SHP77 treated with DMSO at 0.1 percent for 48 hours (cell line): ENCODE measurements at regions not wholly inside any gene's neighbourhood (a gene's known extent, or its start where the extent isn't known, plus 50 kb on each side); places are given as distances from the start of the nearest gene placed in this dataset.
"Not testable (repeated sequence)": the region's sequence is repeated elsewhere in the genome, so short reads cannot be mapped to it uniquely, and the experiment has no call there.

ENCODE experiments used
- DNase-seq: peaks from one replicate; lab custom pipeline; 2025; lab: John Stamatoyannopoulos, UW

DNA sequence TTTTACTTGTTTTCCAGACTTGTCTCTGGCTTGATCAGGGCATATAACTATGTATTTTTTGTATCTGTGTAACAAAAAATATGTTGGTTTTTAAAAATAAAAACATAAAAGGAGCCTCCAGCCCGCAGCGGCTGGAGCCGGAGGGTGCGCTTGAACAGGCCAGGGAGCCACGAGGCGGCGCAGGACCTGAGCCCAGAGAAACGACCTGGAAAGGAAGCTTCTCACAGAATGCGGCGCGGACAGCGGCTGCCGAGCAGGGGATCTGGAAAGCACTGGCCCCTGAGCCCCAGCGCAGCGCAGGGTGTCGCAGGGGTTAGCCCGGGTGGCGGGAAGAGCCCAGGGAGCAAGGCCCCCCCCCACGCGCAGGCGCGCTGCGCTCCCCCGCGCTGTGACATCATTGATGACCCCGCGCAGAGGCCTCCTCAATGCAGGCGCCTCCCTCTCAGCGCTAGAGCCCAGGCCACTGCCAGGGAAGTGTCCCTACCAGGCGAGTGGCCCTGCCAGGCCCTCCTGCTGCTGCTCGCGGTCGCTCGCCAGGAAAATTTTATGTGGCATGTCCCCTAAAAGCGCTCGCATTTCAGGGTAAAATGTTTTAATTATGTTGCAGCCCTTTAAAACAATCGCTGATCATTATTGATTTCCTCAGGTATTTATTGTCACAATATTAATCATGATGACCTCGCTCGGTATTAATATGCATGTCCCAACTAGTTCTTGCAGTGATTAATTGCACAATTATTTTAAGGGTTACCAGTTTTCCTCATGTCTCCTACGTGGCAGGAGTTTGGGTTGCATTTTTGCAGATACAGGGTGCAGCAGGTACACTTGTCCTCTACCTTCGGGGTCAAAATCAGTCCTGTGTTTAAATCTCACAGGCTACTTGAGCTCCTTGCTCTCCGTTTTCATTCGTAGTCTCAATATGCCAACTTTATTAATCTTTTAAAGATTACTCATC lies 134.2 kb downstream of the USP22 start:
- DNase-seq, result peak; percentile 87

DNA sequence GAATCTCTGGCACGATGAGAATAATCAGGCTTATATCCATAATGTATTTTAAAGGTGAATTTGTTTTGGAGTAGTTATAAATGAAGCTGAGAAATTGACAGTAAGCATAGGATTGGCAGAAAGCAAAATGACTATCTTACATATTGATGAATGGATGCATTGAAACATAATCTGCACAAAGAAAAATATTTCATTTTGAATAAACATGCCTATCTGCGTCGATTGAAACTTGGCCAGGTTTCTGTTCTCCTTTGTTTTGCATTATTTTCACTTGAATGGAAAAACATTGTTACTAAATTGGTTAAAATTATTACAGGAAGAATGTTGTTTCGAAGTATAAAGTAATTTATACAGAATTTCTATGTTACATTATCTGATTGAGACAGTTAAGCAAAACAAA lies 128.2 kb downstream of the USP22 start:
- no peak for DNase-seq

DNA sequence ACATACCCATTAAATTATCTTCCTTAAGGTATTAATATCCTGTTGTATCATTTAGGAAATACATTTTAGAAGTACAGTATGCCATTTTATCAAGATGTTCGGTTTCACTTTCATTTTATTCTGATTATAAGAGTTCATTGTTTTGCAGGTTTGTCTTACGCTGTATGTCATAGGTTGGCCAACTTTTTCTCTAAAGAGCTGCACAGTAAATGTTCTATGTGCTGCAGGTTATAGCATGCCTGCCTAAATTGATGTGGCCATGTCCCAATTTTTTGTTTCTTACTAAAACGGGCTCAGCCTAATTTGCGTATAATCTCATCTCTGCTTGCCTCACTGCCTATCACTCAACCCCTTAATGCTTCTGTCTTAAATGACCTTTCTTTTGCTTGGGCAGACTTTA lies 126.4 kb downstream of the USP22 start:
- no peak for DNase-seq

DNA sequence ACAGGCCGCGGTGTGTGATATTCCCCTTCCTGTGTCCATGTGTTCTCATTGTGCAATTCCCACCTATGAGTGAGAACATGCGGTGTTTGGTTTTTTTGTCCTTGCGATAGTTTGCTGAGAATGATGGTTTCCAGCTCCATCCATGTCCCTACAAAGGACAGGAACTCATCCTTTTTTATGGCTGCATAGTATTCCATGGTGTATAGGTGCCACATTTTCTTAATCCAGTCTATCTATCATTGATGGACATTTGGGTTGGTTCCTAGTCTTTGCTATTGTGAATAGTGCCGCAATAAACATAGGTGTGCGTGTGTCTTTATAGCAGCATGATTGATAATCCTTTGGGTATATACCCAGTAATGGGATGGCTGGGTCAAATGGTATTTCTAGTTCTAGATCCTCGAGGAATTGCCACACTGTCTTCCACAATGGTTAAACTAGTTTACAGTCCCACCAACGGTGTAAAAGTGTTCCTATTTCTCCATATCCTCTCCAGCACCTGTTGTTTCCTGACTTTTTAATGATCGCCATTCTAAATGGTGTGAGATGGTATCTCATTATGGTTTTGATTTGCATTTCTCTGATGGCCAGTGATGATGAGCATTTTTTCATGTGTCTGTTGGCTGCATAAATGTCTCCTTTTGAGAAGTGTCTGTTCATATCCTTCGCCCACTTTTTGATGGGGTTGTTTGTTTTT lies 125.1 kb downstream of the USP22 start:
- DNase-seq, result not testable (repeated sequence)

DNA sequence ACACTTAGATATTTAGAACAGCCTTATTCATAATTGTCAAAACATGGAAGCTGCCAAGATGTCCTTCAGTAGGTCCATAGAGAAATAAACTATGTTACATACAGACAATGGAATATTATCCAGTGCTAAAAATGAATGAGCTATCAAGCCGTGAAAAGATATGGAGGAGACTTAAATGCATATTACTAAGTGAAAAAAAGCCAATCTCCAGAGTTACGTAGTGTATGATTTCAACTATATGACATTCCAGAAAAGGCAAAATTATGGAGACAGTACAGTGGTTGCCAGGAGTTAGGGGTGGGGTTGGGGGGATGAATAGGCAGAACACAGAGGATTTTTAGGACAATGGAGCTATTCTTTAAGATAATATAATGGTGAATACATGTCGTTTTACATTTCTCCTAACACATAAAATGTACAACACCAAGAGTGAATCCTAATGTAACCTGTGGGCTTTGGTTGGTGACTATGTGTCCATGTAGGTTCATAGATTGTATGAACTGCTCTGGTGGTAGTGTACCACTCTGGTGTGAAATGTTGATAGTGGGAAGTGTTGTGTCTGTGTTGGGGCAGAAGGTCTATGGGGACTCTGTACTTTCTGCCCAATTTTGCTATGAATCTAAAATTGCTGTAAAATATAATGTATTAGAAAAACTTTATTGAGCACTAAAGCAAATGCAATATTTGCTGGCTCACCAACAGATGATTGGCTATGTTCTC lies 122.6 kb downstream of the USP22 start:
- DNase-seq, result no peak

DNA sequence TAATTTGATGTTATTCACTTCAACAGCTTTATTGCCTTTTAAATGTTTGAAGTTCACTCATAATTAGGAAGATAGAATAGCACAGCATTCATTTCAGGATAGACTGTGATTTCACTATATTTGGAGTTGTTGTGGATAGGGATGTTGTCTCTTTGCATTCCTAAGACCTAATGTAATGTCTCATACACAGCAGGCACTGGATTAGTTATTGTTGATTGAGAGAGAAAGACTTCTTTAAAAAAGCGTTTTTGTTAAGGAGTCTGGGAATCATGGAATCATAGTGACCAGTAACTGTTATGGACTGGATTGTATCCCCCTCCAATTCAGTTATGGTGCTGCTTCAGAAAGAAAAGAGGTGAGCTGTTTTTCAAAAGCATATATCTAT lies 122.0 kb downstream of the USP22 start:
- no peak for DNase-seq

DNA sequence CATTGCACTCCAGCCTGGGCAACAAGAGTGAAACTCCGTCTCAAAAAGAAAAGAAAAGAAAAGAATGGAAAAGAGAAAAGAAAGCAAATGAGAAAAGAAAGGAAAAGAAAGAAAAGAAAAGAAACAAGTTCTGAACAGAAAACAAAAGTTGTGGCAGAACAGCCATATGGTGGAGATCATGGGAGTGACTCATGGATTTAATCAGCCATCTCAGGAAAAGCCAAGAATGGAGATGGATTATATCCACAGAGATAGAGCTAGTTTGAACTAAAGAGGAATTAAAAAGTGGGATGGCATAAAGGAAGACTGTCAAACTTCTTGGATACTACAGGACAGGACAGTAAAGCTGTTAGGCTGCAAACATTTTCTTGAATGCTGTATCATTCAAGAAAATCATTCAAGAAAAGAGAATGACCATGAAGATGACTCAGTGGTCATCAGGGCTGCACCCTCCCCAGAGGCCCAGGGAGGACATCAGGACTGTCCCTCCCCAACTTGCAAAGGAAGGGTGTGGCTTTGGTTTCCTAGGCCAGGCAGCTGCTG lies 120.6 kb downstream of the USP22 start:
- no peak for DNase-seq

DNA sequence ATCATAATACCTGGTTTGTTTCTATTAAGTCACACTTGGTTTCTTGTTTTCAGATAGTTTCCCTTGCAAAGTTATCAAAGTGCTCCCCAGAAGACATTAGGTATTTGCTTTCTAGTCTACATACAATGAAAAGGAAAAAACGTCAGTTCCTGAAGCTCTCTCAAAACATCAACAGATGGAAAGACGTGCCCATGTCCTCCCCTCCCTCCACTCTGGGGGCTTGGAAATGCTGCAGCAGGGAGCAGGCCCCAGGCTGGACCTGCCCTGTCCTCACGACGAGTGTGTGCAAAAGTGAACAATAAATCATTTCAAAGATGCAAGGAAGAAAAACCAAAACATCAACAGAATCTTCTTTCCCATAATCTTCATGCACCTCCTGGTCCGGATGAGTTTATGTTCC lies 118.5 kb downstream of the USP22 start:
- DNase-seq, result no peak

DNA sequence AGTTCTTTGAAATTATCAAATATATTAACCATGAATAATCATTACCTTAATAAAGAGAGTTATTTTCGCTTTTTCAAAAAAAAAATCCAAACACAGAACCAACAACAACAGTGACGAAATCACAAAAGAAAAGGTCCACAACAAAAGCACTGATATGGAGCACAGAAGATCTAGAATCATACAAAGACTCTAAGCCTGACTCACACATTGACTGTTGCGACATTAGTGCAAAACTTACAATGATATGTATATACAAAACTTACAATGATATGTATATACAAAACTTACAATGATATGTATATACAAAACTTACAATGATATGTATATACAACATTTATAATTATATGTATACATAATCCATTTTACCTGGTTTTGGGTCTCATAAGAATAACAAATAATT lies 117.7 kb downstream of the USP22 start:
- no peak for DNase-seq

DNA sequence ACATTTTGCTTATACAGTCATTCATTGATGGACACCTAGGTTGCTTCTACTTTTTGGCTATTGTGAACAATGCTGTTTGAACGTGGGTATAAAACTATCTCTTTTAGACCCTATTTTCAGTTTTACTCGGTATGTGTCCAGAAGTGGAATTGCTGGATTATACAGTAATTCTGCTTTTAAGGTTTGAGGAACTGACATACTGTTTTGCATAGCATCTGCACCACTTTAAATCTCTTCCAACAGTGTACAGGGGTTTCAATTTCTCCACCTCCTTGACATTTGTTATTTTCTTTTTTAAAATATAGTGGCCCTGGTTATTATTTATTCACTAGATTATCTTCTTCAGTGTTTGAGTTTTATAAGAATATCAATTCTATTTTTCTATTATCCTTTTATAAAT lies 116.9 kb downstream of the USP22 start:
- no peak for DNase-seq

DNA sequence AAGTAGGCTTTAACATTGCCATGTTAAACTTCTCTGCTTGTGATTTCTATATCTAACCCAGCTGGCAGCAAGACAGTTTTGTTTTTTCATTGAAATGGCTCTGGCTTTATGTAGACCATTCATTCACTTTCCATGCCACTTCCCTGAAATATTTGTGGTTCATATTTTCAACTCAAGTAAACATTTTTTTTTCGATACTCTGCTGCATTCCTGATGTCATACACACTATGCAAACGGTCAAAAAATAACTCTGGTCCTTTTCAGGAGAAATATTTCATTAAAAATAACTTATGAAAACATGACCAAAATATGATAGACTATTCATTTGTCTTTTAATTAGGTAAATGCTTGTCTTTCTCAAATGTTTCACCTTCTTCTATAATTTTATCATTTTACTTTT lies 116.3 kb downstream of the USP22 start:
- no peak for DNase-seq

DNA sequence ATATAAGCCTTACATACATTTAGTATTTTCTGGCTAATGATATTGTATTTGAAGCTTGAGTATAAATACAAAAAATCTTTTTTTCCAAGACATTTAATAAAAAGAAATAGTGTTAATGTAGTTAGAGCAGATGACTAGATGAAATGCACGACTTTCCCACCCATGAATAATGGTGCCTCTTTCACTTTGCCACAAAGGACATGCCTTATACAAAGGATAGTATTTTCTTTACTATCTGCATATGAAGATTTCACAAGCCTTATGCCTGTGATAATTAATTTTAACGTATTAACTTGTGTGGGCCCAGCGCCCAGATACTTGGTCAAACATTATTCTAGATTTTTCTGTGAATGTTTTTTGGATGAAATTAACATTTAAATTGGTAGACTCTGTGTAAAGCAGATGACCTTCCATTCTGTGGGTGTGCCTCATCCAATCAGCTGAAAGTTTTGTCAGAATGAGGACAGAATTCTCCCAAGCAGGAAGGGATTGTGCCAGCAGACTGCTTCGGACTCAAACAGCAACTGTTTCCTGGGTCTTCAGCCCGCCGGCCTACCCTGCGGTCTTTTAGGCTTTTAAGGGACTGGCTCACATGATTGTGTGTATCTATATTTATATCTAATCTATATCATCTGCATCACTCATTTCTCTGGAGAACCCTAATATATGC lies 115.4 kb downstream of the USP22 start:
- DNase-seq, result no peak

DNA sequence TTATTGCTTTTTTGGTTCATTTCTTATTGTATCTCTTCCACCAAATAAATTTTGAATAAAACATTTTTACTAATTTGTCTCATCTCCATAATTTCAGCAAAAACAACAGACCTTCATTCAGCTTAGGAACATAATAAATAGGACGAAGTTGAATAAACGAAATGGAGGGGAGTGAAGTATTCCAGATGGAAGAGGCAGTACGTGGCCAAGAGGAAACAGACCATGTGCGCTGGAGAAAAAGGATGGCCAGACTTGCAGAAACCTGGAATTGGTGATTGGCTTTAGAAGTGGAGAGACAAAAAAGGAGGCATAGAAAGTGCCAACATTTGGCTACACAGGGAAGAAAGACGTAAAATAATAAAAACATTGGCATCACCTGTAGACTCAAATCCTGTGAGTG lies 113.5 kb downstream of the USP22 start:
- DNase-seq, result no peak

DNA sequence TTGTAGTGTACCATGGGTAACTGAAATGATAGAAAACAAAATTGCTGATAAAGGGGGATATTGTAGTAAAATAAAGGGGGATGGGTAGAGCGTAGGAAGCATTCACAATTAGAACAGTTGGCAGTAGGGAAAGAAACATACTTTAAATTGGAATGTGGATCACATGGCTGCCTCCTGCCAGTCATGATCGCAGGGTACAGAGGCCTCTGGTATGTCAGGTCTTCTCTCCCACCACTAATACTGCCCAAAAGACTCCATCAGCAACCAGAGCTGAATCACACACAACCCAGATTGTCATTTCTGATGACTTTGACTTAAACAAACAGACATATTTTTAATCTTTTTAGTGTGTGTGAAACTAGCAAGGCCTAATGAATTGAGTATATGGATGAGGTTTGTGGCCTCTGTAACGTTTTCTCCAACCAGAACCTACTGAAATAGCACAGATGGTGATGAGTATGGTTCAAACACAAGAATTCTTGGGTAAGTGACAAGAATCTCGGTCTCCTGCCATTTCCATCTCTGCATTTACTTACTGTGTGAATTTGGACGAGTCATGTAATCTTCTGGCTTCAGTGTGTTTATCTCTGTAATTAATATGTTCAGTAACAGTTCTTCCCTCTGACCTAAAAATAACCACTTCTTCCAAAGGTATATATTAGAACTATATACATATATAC lies 112.6 kb downstream of the USP22 start:
- no peak for DNase-seq

DNA sequence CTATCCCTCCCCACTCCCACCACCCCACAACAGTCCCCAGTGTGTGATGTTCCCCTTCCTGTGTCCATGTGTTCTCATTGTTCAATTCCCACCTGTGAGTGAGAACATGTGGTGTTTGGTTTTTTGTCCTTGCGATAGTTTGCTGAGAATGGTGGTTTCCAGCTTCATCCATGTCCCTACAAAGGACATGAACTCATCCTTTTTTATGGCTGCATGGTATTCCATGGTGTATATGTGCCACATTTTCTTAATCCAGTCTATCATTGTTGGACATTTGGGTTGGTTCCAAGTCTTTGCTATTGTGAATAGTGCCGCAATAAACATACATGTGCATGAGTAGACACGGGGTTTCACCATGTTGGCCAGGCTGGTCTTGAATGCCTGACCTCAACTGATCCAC lies 109.8 kb downstream of the USP22 start:
- DNase-seq, result not testable (repeated sequence)

DNA sequence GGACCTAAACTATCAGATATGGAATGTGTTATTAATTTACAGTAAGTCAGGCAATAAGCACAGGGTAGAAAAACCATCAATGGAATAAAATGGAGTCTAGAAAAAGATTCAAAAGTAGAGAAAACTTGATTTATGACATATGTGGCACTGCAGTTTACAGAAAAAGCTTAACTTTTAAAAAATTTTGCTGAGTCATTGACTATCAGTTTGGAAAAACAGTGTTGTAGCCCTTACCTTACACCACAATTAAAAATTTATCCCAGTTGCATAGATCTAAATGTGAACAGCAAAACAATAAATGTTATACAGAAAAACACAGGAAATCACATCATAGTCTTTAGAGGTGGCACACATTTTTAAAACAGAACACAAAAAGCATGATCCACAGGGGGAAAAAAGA lies 108.5 kb downstream of the USP22 start:
- DNase-seq, result no peak

DNA sequence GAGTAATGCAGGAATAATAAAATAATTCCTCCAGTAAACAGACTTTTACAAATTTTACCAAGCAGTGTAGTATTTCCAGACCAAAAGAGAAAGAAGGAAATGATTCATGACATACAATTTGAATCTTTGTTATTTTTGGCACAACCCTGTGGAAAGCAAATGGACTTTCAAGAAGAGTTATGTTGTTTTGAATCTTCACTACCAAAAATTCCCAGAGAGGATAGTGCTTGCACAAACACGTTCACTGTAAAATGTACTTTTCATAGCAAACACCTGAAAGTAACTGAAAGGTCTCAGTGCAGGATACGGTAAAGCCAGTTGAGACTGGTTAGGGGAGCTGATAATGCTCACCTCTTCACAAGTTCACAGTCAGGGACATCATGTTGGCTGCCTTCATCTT lies 107.1 kb downstream of the USP22 start:
- DNase-seq, result peak; percentile 31

DNA sequence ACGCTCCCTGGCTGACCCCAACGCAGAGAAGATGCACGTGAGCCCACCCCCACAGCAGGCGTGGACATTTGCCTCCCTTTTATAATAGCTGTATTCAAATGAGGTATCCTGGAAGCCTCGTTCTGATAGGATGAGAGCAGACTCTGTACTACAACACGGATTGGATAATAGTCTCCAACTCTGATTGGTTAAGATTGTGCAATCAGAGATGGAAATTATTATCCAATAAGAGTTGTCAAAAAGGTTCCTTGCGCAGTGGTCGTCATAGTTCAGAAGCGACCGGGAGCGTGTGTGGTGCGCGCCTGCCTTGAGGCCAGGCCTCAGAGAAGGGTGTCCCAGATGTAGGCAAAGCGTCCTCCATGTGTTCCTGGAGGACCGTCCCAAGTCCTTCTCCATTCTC lies 104.6 kb downstream of the USP22 start:
- no peak for DNase-seq

DNA sequence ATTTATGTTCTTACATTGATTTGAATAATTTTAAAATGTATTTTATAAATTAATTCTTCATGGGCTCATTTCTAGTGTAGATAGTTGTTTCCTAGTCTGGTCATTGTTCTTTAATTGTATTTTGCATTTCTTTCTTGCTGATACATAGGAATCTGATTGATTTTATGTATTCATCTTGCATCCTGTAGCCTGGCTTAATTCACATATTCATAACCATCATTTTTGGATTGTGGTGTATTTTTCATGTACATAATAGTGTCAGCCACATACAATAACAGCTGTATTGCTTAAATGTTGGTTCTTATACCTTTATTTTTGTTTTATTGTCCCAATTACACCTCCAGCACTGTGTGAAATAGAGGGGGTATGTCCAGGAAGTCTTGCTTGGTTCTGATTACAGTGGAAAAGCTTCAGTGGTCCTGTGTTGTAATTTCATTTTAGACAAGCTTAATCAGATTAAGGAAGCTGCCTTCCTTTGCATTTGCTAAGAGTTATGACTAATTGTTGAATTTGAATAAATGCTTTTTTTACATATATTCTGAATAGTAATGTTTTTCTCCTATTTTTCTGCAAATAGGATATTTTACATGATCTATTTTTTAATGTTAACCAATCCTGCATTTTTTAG lies 103.7 kb downstream of the USP22 start:
- DNase-seq, result no peak

DNA sequence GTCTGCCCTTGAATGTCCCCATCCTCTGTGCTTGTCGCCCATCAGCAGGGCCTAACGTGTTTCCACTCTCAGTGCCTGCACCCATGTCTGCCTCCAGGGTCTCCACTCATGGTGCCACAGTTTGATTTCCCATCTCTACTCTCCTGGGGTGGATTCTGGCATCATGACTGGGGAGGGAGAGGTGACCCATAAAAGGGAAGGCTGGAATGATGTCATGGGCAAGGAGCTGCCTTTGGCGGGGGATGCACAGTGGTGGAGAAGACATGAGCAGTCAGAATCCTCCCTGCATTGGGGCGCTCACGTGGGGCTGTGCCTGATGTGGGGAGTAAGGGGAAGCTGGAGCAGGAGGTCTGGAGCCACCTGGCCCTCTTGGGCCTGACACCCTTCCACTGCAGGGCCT lies 100.9 kb downstream of the USP22 start:
- DNase-seq, result no peak
